ENCODE measurements at regions not wholly inside any gene's neighbourhood (a gene's known extent, or its start where the extent isn't known, plus 50 kb on each side); places are given as distances from the start of the nearest gene placed in this dataset.
"Not testable (repeated sequence)": the region's sequence is repeated elsewhere in the genome, so short reads cannot be mapped to it uniquely, and the experiment has no call there.

- 20% methylated on average over 8 of the region's 11 CpGs for WGBS (ENCODE audit: insufficient coverage)
- POLR2A ChIA-PET; H2AFZ ChIP-seq (ENCODE audit: insufficient read depth, low read depth, low read length, poor library complexity, severe bottlenecking); H3K27me3 Mint-ChIP-seq; H3K27me3 ChIP-seq (replicated peaks in 1 of 4; ENCODE audit: control extremely low read depth in 1 of 4, control insufficient read depth in 3 of 4, insufficient read depth in 4 of 4, low read length in 3 of 4); H4K20me1 ChIP-seq (ENCODE audit: control insufficient read depth, insufficient read depth, low read length, poor library complexity, severe bottlenecking); H3K9me3 ChIP-seq (ENCODE audit: control extremely low read depth in 1 of 3, control insufficient read depth in 2 of 3, insufficient read depth in 1 of 3, low read length in 2 of 3); H3K79me2 ChIP-seq (ENCODE audit: control insufficient read depth, insufficient read depth, low read length); H3K4me3 Mint-ChIP-seq; H3K9me3 Mint-ChIP-seq (ENCODE audit: insufficient read depth); H3K4me3 ChIP-seq (ENCODE audit: control extremely low read depth in 1 of 5, extremely low read depth in 1 of 5, insufficient read depth in 1 of 5, low read depth in 2 of 5, low read length in 4 of 5); H3K9ac ChIP-seq (ENCODE audit: low read length); H3K4me2 ChIP-seq (replicated peaks; ENCODE audit: low read depth, low read length, poor library complexity, severe bottlenecking); H3K27ac ChIP-seq (ENCODE audit: low read length in 2 of 2): not testable (repeated sequence)
- Mint-ChIP-seq H3K27ac (peak overlapping the region; percentile 41), H3K4me1 (peaks cover 42% of the 10 kb centered on the region)
- H3K36me3 ChIP-seq (replicated peaks in 1 of 2; ENCODE audit: control extremely low read depth in 1 of 2, control insufficient read depth in 1 of 2, extremely low read depth in 1 of 2, insufficient read depth in 2 of 2, low read length in 1 of 2): peaks cover 7 to 39% of the 10 kb centered on the region in 2 experiments
- H3K4me1 ChIP-seq (ENCODE audit: control insufficient read depth in 2 of 2, insufficient read depth in 2 of 2, low read length in 2 of 2): peaks cover 30 to 39% of the 10 kb centered on the region in 2 donors
- intact Hi-C loops (cut with micrococcal nuclease): loop anchor here (5.0 kb wide), 2 partner anchors 165 to 635 kb away; no protein-coding TSS in a partner anchor
- DNase-seq (peak; percentile 88), ATAC-seq (ENCODE audit: low read depth) (peak; percentile 90)
- TF ChIP-seq CTCF (IDR thresholded peaks at IDR 0.05): peak; percentile 85
- CTCF ChIA-PET: interaction anchor here (0.7 to 3.0 kb wide), 25 partner anchors 12 to 638 kb away, joined by 3 to 10 read pairs (median 4); partner anchors contain the start of gene VPREB1
These were observed 77.4 kb downstream of the VPREB1 start for GRCh38 chr22:22321743-22322611.

GRCh38 chr22:22322792-22323191, 78.2 kb downstream of the VPREB1 start:
- Mint-ChIP-seq H3K27me3 (no peaks in the 10 kb centered on the region), H3K27ac (no peak overlapping the region), H3K4me1 (peaks cover 43% of the 10 kb centered on the region), H3K4me3 (no peak overlapping the region), H3K9me3 (ENCODE audit: insufficient read depth) (no peaks in the 10 kb centered on the region)
- no peaks in the 10 kb centered on the region for H3K79me2 ChIP-seq (ENCODE audit: control insufficient read depth, insufficient read depth, low read length)
- no peaks in the 10 kb centered on the region for H3K27me3 ChIP-seq (replicated peaks in 1 of 4; ENCODE audit: control extremely low read depth in 1 of 4, control insufficient read depth in 3 of 4, insufficient read depth in 4 of 4, low read length in 3 of 4)
- H2AFZ ChIP-seq (ENCODE audit: insufficient read depth, low read depth, low read length, poor library complexity, severe bottlenecking): no peak overlapping the region
- H3K9ac ChIP-seq (ENCODE audit: low read length): no peak overlapping the region
- H3K4me3 ChIP-seq (ENCODE audit: control extremely low read depth in 1 of 5, extremely low read depth in 1 of 5, insufficient read depth in 1 of 5, low read depth in 2 of 5, low read length in 4 of 5): no peak overlapping the region
- DNase-seq: peak; percentile 48
- no peak for ATAC-seq (ENCODE audit: low read depth)
- H3K27ac ChIP-seq (ENCODE audit: low read length in 2 of 2): peak overlapping the region in 1 of 2 donors; percentile 5
- WGBS (ENCODE audit: insufficient coverage): 61% methylated on average over 10 of the region's 10 CpGs
- H4K20me1 ChIP-seq (ENCODE audit: control insufficient read depth, insufficient read depth, low read length, poor library complexity, severe bottlenecking): no peaks in the 10 kb centered on the region
- POLR2A ChIA-PET: no interaction called here
- peaks cover 5 to 32% of the 10 kb centered on the region in 2 experiments for H3K36me3 ChIP-seq (replicated peaks in 1 of 2; ENCODE audit: control extremely low read depth in 1 of 2, control insufficient read depth in 1 of 2, extremely low read depth in 1 of 2, insufficient read depth in 2 of 2, low read length in 1 of 2)
- TF ChIP-seq EZH2 (IDR thresholded peaks at IDR 0.05; ENCODE audit: borderline replicate concordance, insufficient read depth, low read depth, low read length, poor library complexity, severe bottlenecking) (no peak), CTCF (IDR thresholded peaks at IDR 0.05) (no peak)
- CTCF ChIA-PET: interaction anchor here (0.7 to 3.0 kb wide), 12 partner anchors 17 to 634 kb away, joined by 3 to 9 read pairs (median 4); partner anchors contain the start of gene VPREB1
- intact Hi-C loops (cut with micrococcal nuclease): loop anchor here (5.0 kb wide), 2 partner anchors 165 to 635 kb away; no protein-coding TSS in a partner anchor
- H3K9me3 ChIP-seq (ENCODE audit: control extremely low read depth in 1 of 3, control insufficient read depth in 2 of 3, insufficient read depth in 1 of 3, low read length in 2 of 3): no peaks in the 10 kb centered on the region
- H3K4me1 ChIP-seq (ENCODE audit: control insufficient read depth in 2 of 2, insufficient read depth in 2 of 2, low read length in 2 of 2): peaks cover 34 to 43% of the 10 kb centered on the region in 2 donors
- H3K4me2 ChIP-seq (replicated peaks; ENCODE audit: low read depth, low read length, poor library complexity, severe bottlenecking): peak overlapping the region; percentile 22
